ENCODE measurements at regions not wholly inside any gene's neighbourhood (a gene's known extent, or its start where the extent isn't known, plus 50 kb on each side); places are given as distances from the start of the nearest gene placed in this dataset.

GRCh38 chr22:47645450-47645914 lies 883.0 kb downstream of the TBC1D22A start:
- no peak overlapping the region for H2AK5ac ChIP-seq (ENCODE audit: low read depth, low read length)
- no peaks in the 10 kb centered on the region for H3K4me1 ChIP-seq (ENCODE audit: control insufficient read depth in 2 of 2, insufficient read depth in 1 of 2, low read depth in 1 of 2, low read length in 2 of 2)
- no peak overlapping the region for H3K18ac ChIP-seq (ENCODE audit: low read length)
- H3K23ac ChIP-seq (ENCODE audit: low read depth, low read length, poor library complexity): no peak overlapping the region
- no peak overlapping the region for H3K4me2 ChIP-seq (ENCODE audit: insufficient read depth, low read length, poor library complexity, severe bottlenecking)
- H2AFZ ChIP-seq (ENCODE audit: low read length): no peak overlapping the region
- DNase-seq (ENCODE audit: low spot score): no peak
- H3K9ac ChIP-seq (ENCODE audit: low read depth, low read length, poor library complexity): no peak overlapping the region
- peaks cover 0 to 5% of the 10 kb centered on the region in 2 donors for H3K9me3 ChIP-seq (replicated peaks in 1 of 2; ENCODE audit: control insufficient read depth in 2 of 2, insufficient read depth in 1 of 2, low read depth in 1 of 2, low read length in 2 of 2)
- no peak overlapping the region for H3K4me3 ChIP-seq (ENCODE audit: low read length in 2 of 2)
- H2BK120ac ChIP-seq (ENCODE audit: low read depth, low read length): no peak overlapping the region
- H3K79me1 ChIP-seq (ENCODE audit: low read depth, low read length): no peaks in the 10 kb centered on the region
- H3K36me3 ChIP-seq (replicated peaks in 1 of 2; ENCODE audit: control insufficient read depth in 2 of 2, insufficient read depth in 2 of 2, low read length in 2 of 2): no peaks in the 10 kb centered on the region
- H4K91ac ChIP-seq (ENCODE audit: low read depth, low read length, poor library complexity): no peak overlapping the region
- no CpG with 5 or more reads among the region's 4 CpGs for WGBS, 2 donors (ENCODE audit: extremely low coverage in 2 of 2, insufficient read length in 2 of 2, insufficient replicate concordance in 1 of 2)
- no peaks in the 10 kb centered on the region for H3K27me3 ChIP-seq (ENCODE audit: control insufficient read depth in 3 of 3, insufficient read depth in 3 of 3, low read depth in 1 of 3, low read length in 3 of 3)
- H2BK15ac ChIP-seq (ENCODE audit: low read length): no peak overlapping the region
- H3K27ac ChIP-seq (replicated peaks; ENCODE audit: low read length): no peak overlapping the region
- no peak overlapping the region for H2BK5ac ChIP-seq (ENCODE audit: low read length)
- H4K8ac ChIP-seq (ENCODE audit: low read depth, low read length): no peak overlapping the region
- no peak overlapping the region for H2BK12ac ChIP-seq (ENCODE audit: low read length)
- H3K14ac ChIP-seq (ENCODE audit: low read length): no peak overlapping the region
- no peak overlapping the region for H3K4ac ChIP-seq (ENCODE audit: low read length)

- H2AFZ ChIP-seq (ENCODE audit: low read length): no peak overlapping the region
- H3K36me3 ChIP-seq (replicated peaks in 1 of 2; ENCODE audit: control insufficient read depth in 2 of 2, insufficient read depth in 2 of 2, low read length in 2 of 2): no peaks in the 10 kb centered on the region
- H3K4ac ChIP-seq (ENCODE audit: low read length): no peak overlapping the region
- no peaks in the 10 kb centered on the region for H3K27me3 ChIP-seq (ENCODE audit: control insufficient read depth in 3 of 3, insufficient read depth in 3 of 3, low read depth in 1 of 3, low read length in 3 of 3)
- H3K4me2 ChIP-seq (ENCODE audit: insufficient read depth, low read length, poor library complexity, severe bottlenecking): no peak overlapping the region
- H2BK5ac ChIP-seq (ENCODE audit: low read length): no peak overlapping the region
- no peaks in the 10 kb centered on the region for H3K79me1 ChIP-seq (ENCODE audit: low read depth, low read length)
- H3K23ac ChIP-seq (ENCODE audit: low read depth, low read length, poor library complexity): no peak overlapping the region
- no peak overlapping the region for H4K91ac ChIP-seq (ENCODE audit: low read depth, low read length, poor library complexity)
- WGBS, 2 donors (ENCODE audit: extremely low coverage in 2 of 2, insufficient read length in 2 of 2, insufficient replicate concordance in 1 of 2): no CpG with 5 or more reads among the region's 7 CpGs
- H3K18ac ChIP-seq (ENCODE audit: low read length): no peak overlapping the region
- no peak overlapping the region for H2AK5ac ChIP-seq (ENCODE audit: low read depth, low read length)
- no peak overlapping the region for H2BK15ac ChIP-seq (ENCODE audit: low read length)
- H2BK12ac ChIP-seq (ENCODE audit: low read length): no peak overlapping the region
- no peak for DNase-seq (ENCODE audit: low spot score)
- no peak overlapping the region for H2BK120ac ChIP-seq (ENCODE audit: low read depth, low read length)
- no peak overlapping the region for H3K14ac ChIP-seq (ENCODE audit: low read length)
- no peaks in the 10 kb centered on the region for H3K4me1 ChIP-seq (ENCODE audit: control insufficient read depth in 2 of 2, insufficient read depth in 1 of 2, low read depth in 1 of 2, low read length in 2 of 2)
- H3K9me3 ChIP-seq (replicated peaks in 1 of 2; ENCODE audit: control insufficient read depth in 2 of 2, insufficient read depth in 1 of 2, low read depth in 1 of 2, low read length in 2 of 2): peaks cover 0 to 4% of the 10 kb centered on the region in 2 donors
- H4K8ac ChIP-seq (ENCODE audit: low read depth, low read length): no peak overlapping the region
- no peak overlapping the region for H3K27ac ChIP-seq (replicated peaks; ENCODE audit: low read length)
- no peak overlapping the region for H3K9ac ChIP-seq (ENCODE audit: low read depth, low read length, poor library complexity)
- H3K4me3 ChIP-seq (ENCODE audit: low read length in 2 of 2): no peak overlapping the region
Measured at GRCh38 chr22:47634347-47634746, 871.9 kb downstream of the TBC1D22A start.

GRCh38 chr22:47633111-47633510 lies 870.7 kb downstream of the TBC1D22A start:
- Histone ChIP-seq H3K14ac (ENCODE audit: low read length) (no peak overlapping the region), H4K8ac (ENCODE audit: low read depth, low read length) (no peak overlapping the region)

GRCh38 chr22:47632701-47633100 lies 870.3 kb downstream of the TBC1D22A start:
- Histone ChIP-seq H3K23ac (ENCODE audit: low read depth, low read length, poor library complexity) (no peak overlapping the region), H4K8ac (ENCODE audit: low read depth, low read length) (no peak overlapping the region), H2BK5ac (ENCODE audit: low read length) (no peak overlapping the region), H3K18ac (ENCODE audit: low read length) (no peak overlapping the region), H3K4me3 (ENCODE audit: low read length in 2 of 2) (no peak overlapping the region), H3K9ac (ENCODE audit: low read depth, low read length, poor library complexity) (no peak overlapping the region), H2BK120ac (ENCODE audit: low read depth, low read length) (no peak overlapping the region), H2BK12ac (ENCODE audit: low read length) (no peak overlapping the region), H3K27ac (replicated peaks; ENCODE audit: low read length) (no peak overlapping the region), H3K14ac (ENCODE audit: low read length) (no peak overlapping the region), H3K4me2 (ENCODE audit: insufficient read depth, low read length, poor library complexity, severe bottlenecking) (no peak overlapping the region), H3K79me1 (ENCODE audit: low read depth, low read length) (no peaks in the 10 kb centered on the region), H3K36me3 (replicated peaks in 1 of 2; ENCODE audit: control insufficient read depth in 2 of 2, insufficient read depth in 2 of 2, low read length in 2 of 2) (no peaks in the 10 kb centered on the region), H3K27me3 (ENCODE audit: control insufficient read depth in 3 of 3, insufficient read depth in 3 of 3, low read depth in 1 of 3, low read length in 3 of 3) (no peaks in the 10 kb centered on the region), H2BK15ac (ENCODE audit: low read length) (no peak overlapping the region), H2AFZ (ENCODE audit: low read length) (no peak overlapping the region), H3K9me3 (replicated peaks in 1 of 2; ENCODE audit: control insufficient read depth in 2 of 2, insufficient read depth in 1 of 2, low read depth in 1 of 2, low read length in 2 of 2) (peaks cover 0 to 8% of the 10 kb centered on the region in 2 donors), H3K4me1 (ENCODE audit: control insufficient read depth in 2 of 2, insufficient read depth in 1 of 2, low read depth in 1 of 2, low read length in 2 of 2) (no peaks in the 10 kb centered on the region), H2AK5ac (ENCODE audit: low read depth, low read length) (no peak overlapping the region), H4K91ac (ENCODE audit: low read depth, low read length, poor library complexity) (no peak overlapping the region), H3K4ac (ENCODE audit: low read length) (no peak overlapping the region)
- WGBS, 2 donors (ENCODE audit: extremely low coverage in 2 of 2, insufficient read length in 2 of 2, insufficient replicate concordance in 1 of 2): no CpG with 5 or more reads among the region's 10 CpGs
- no peak for DNase-seq (ENCODE audit: low spot score)

More at GRCh38 chr22:47633111-47633510, 870.7 kb downstream of the TBC1D22A start:
- no peaks in the 10 kb centered on the region for H3K4me1 ChIP-seq (ENCODE audit: control insufficient read depth in 2 of 2, insufficient read depth in 1 of 2, low read depth in 1 of 2, low read length in 2 of 2)
- H2BK120ac ChIP-seq (ENCODE audit: low read depth, low read length): no peak overlapping the region
- no peak overlapping the region for H3K27ac ChIP-seq (replicated peaks; ENCODE audit: low read length)
- H2BK15ac ChIP-seq (ENCODE audit: low read length): no peak overlapping the region
- H3K4me3 ChIP-seq (ENCODE audit: low read length in 2 of 2): no peak overlapping the region
- no peak overlapping the region for H2AK5ac ChIP-seq (ENCODE audit: low read depth, low read length)
- H3K9me3 ChIP-seq (replicated peaks in 1 of 2; ENCODE audit: control insufficient read depth in 2 of 2, insufficient read depth in 1 of 2, low read depth in 1 of 2, low read length in 2 of 2): peaks cover 0 to 7% of the 10 kb centered on the region in 2 donors
- H2AFZ ChIP-seq (ENCODE audit: low read length): no peak overlapping the region
- H4K91ac ChIP-seq (ENCODE audit: low read depth, low read length, poor library complexity): no peak overlapping the region
- H3K79me1 ChIP-seq (ENCODE audit: low read depth, low read length): no peaks in the 10 kb centered on the region
- no CpG with 5 or more reads among the region's 6 CpGs for WGBS, 2 donors (ENCODE audit: extremely low coverage in 2 of 2, insufficient read length in 2 of 2, insufficient replicate concordance in 1 of 2)
- H2BK5ac ChIP-seq (ENCODE audit: low read length): no peak overlapping the region
- no peak overlapping the region for H2BK12ac ChIP-seq (ENCODE audit: low read length)
- DNase-seq (ENCODE audit: low spot score): no peak
- no peaks in the 10 kb centered on the region for H3K36me3 ChIP-seq (replicated peaks in 1 of 2; ENCODE audit: control insufficient read depth in 2 of 2, insufficient read depth in 2 of 2, low read length in 2 of 2)
- H3K23ac ChIP-seq (ENCODE audit: low read depth, low read length, poor library complexity): no peak overlapping the region
- no peak overlapping the region for H3K4ac ChIP-seq (ENCODE audit: low read length)
- H3K4me2 ChIP-seq (ENCODE audit: insufficient read depth, low read length, poor library complexity, severe bottlenecking): no peak overlapping the region
- H3K18ac ChIP-seq (ENCODE audit: low read length): no peak overlapping the region
- no peak overlapping the region for H3K9ac ChIP-seq (ENCODE audit: low read depth, low read length, poor library complexity)
- no peaks in the 10 kb centered on the region for H3K27me3 ChIP-seq (ENCODE audit: control insufficient read depth in 3 of 3, insufficient read depth in 3 of 3, low read depth in 1 of 3, low read length in 3 of 3)
